GM12873 (cell line): ENCODE measurements at regions not wholly inside any gene's neighbourhood (a gene's known extent, or its start where the extent isn't known, plus 50 kb on each side); places are given as distances from the start of the nearest gene placed in this dataset.

ENCODE experiments used
- TF ChIP-seq, protein P1 (sequence below): IDR thresholded peaks from 2 replicates; pipeline ENCODE4 v1.5.1; 2012; ENCODE audit warnings: low read depth, mild to moderate bottlenecking, moderate library complexity, low read length, control low read depth; ENCODE audit not compliant: insufficient read depth; ENCODE audit errors: missing control alignments

DNA sequence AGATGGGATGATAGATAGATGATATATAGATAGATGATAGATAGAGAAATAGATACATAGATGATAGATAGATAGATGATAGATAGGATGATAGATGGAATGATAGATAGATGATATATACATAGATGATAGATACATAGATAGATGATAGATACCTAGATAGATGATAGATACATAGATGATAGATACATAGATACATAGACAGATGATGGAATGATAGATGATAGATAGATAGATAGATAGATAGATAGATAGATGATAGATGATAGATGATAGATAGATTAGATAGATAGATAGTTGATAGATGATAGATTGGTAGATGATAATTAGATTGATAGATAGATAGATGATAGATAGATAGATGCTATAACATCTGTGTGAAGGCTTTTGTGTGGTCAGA lies 201.7 kb upstream of the RAB4A start:
- TF ChIP-seq, protein P1, sequence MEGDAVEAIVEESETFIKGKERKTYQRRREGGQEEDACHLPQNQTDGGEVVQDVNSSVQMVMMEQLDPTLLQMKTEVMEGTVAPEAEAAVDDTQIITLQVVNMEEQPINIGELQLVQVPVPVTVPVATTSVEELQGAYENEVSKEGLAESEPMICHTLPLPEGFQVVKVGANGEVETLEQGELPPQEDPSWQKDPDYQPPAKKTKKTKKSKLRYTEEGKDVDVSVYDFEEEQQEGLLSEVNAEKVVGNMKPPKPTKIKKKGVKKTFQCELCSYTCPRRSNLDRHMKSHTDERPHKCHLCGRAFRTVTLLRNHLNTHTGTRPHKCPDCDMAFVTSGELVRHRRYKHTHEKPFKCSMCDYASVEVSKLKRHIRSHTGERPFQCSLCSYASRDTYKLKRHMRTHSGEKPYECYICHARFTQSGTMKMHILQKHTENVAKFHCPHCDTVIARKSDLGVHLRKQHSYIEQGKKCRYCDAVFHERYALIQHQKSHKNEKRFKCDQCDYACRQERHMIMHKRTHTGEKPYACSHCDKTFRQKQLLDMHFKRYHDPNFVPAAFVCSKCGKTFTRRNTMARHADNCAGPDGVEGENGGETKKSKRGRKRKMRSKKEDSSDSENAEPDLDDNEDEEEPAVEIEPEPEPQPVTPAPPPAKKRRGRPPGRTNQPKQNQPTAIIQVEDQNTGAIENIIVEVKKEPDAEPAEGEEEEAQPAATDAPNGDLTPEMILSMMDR, result no peak

DNA sequence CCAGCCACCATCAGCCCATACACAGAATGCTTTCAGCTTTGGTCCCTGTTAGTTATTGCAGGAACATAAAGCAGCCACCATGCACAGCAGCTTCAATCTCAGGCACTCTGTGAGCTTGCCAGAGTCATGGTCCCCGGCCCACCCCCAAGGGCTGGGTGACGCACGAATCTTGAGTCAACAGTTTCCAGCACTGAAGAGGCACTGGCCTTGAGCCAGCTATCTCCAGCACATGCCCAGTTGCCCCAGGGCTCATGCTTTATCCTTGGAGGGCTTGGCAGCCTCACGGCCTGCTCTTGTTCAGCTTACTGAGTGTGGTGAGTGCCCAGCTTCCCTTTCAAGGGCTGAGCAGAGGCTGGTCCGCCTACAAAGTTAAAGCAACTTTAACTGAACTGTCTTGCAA lies 200.7 kb upstream of the RAB4A start:
- TF ChIP-seq, protein P1, result no peak

DNA sequence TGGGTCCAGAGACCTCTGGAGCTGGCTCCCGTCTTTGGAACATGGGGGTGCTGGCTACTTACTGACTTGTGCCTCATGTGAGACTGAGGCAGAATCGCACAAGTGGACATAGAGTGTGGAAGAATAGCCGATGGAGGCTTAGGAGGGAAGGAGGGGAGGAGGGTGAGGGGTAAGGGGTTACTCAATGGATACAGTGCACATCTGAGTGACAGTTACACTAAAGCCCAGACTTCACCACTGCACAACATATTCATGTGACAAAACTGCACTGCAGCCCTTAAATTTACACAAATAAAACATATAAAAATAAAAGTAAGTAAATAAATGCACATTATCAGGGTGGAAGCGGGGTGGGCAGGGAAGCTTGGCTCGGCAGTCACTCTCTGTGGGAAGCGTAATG lies 197.7 kb upstream of the RAB4A start:
- TF ChIP-seq, protein P1, result no peak

DNA sequence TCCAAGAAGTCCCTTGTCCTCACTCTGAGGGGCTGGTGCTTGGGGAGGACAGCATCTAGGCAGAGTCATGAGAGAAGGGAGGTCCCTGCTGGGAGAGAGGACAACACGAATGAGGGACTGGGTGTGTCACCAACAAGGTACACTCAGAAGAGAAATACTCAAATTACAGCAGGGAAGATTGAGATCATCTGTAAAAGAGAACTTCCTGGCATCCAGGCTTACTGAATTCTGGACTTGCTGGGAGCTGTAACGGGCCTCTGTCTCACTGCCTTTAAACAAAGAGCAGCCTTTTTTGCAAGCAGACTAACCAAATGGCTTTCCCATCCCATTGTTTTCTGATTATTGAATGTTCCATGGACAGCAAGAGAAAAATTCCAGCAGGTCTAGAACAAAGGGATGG lies 195.7 kb upstream of the RAB4A start:
- TF ChIP-seq, protein P1, result no peak

DNA sequence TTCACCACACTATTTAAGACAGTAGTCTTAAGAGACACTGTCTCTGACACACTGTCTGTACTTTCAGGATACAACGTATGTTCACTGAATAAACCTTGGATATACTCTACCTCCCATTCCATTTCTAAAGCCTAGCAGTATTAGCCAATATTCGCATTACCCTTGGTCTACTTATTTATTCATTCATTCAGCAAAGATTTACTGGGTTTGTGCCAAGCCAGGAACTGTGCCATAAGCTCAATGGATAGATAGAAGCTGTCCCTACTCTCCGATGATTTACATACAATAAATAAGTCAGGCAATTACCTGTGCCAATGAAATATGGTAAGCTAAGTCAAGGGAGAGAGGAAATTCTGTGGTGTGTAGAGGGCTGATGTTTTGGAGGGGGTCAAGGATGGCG lies 195.2 kb upstream of the RAB4A start:
- TF ChIP-seq, protein P1, result no peak

DNA sequence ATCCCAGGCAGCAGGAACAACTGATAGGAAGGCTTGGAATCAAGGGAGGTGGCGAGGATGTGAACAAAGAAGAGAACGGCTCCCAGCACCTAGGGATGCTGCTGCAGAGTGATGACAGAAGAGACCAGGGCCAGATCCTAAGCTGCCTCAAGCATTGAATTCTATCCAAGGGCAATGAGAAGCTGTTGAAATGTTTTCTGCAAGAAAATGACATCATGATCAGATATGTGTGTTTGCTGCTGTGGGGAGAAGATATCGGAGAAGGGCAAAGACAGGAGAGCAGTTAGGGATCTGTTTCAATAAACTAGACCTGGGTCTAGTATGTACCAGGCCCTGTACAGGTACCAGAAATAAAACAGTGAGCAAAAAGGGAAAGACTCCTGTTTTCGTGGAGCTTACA lies 194.7 kb upstream of the RAB4A start:
- TF ChIP-seq, protein P1, result no peak

DNA sequence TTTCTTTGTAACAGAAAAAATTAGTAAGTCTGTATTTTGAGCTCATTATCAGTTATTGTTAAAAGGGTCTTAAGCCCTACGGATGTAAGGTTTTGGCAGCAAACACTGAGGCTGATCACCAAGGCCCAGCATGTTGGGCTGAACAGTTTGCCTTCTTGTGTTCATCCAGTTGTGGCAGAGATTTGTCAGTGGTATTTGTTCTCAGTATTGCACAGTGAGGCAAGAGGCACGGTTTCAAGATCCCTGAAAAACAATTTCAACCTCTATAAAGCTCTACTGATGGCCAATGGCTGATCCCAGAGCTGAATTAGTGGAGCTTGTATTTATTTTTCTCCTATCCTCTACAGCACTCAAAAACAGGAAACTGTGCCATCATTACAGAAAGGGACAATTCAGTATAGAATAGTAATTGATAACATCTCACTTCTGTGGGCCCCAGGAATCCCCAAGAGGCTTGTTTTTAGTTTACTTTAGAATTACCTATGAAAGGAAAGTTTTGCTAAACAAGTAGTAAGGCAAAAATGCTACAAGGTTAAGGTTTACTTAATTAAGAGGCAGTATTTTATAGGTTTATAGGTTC lies 191.8 kb upstream of the RAB4A start:
- TF ChIP-seq, protein P1, result no peak

DNA sequence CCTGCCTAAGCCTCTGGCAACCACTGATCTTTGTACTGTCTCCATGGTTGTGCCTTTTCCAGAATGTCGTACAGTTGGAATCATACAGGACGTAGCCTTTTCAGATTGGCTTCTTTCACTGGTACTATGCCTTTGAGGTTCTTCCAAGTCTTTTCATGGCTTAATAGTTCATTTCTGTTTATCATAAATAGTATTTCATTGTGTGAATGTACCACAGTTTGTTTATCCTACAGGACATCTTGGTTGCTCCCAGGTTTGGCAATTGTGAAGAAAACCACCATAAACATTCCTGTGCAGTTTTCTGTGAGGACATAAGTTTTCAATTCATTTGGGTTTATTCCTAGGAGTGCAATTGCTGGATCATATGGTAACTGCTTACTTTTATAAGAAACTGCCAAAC lies 190.6 kb upstream of the RAB4A start:
- TF ChIP-seq, protein P1, result no peak
